GM13977 (cell line): ENCODE measurements at regions not wholly inside any gene's neighbourhood (a gene's known extent, or its start where the extent isn't known, plus 50 kb on each side); places are given as distances from the start of the nearest gene placed in this dataset.
"Not testable (repeated sequence)": the region's sequence is repeated elsewhere in the genome, so short reads cannot be mapped to it uniquely, and the experiment has no call there.

Experiments used
- DNase-seq: peaks from one replicate; pipeline ENCODE4 v3.0.0; 2012; ENCODE audit warnings: low spot score
- CTCF ChIP-seq: IDR thresholded peaks from 2 replicates; pipeline ENCODE4 v1.5.1; 2012; ENCODE audit warnings: mild to moderate bottlenecking, control low read depth; ENCODE audit not compliant: insufficient read depth; ENCODE audit errors: extremely low read depth, missing control alignments
- in situ Hi-C: fragments of 300-500 bp; cut with MboI; formaldehyde crosslinking; loops from one replicate; pipeline ENCODE4 v1.12.0; 2022; ENCODE audit warnings: low sequenced_read_pairs, low pct_unique_long_range_greater_than_20kb, mixed read lengths, inconsistent platforms; ENCODE audit not compliant: unreplicated experiment

GRCh38 chr3:34464646-34465045, 666.2 kb downstream of the PDCD6IP start:
- in situ Hi-C loops: no loop called here
- no peak for TF ChIP-seq CTCF
- no peak for DNase-seq

- no peak for DNase-seq
- TF ChIP-seq CTCF: no peak
- in situ Hi-C loops: no loop called here
These were observed 677.4 kb downstream of the PDCD6IP start for GRCh38 chr3:34475851-34476250.

- in situ Hi-C loops: no loop called here
- TF ChIP-seq CTCF: no peak
- DNase-seq: no peak
These were observed 685.0 kb downstream of the PDCD6IP start for GRCh38 chr3:34483311-34483887.

GRCh38 chr3:34504366-34504765, 705.9 kb downstream of the PDCD6IP start:
- in situ Hi-C loops: no loop called here
- no peak for DNase-seq
- TF ChIP-seq CTCF: no peak

GRCh38 chr3:34504775-34505174, 706.3 kb downstream of the PDCD6IP start:
- no peak for DNase-seq

GRCh38 chr3:34508732-34509131, 710.3 kb downstream of the PDCD6IP start:
- in situ Hi-C loops: no loop called here
- no peak for TF ChIP-seq CTCF
- no peak for DNase-seq

More at GRCh38 chr3:34504775-34505174, 706.3 kb downstream of the PDCD6IP start:
- in situ Hi-C loops: no loop called here
- TF ChIP-seq CTCF: no peak

GRCh38 chr3:34511891-34512290, 713.5 kb downstream of the PDCD6IP start:
- in situ Hi-C loops: no loop called here
- DNase-seq: no peak
- no peak for TF ChIP-seq CTCF

- in situ Hi-C loops, DNase-seq: not testable (repeated sequence)
These were observed 720.6 kb downstream of the PDCD6IP start for GRCh38 chr3:34519008-34519407.
